ENCODE measurements at regions not wholly inside any gene's neighbourhood (a gene's known extent, or its start where the extent isn't known, plus 50 kb on each side); places are given as distances from the start of the nearest gene placed in this dataset.

GRCh38 chr4:149293046-149293649 is 522.5 kb downstream of the IQCM start:
- no peak for TF ChIP-seq EZH2 (IDR thresholded peaks at IDR 0.05; ENCODE audit: low read length, missing control alignments)
- no peak for TF ChIP-seq CTCF (conservative IDR thresholded peaks at IDR 0.05 in 1 of 2, IDR thresholded peaks at IDR 0.05 in 1 of 2; ENCODE audit: low read depth in 1 of 2, low read length in 2 of 2)
